ENCODE measurements at regions not wholly inside any gene's neighbourhood (a gene's known extent, or its start where the extent isn't known, plus 50 kb on each side); places are given as distances from the start of the nearest gene placed in this dataset.
"Not testable (repeated sequence)": the region's sequence is repeated elsewhere in the genome, so short reads cannot be mapped to it uniquely, and the experiment has no call there.

DNA sequence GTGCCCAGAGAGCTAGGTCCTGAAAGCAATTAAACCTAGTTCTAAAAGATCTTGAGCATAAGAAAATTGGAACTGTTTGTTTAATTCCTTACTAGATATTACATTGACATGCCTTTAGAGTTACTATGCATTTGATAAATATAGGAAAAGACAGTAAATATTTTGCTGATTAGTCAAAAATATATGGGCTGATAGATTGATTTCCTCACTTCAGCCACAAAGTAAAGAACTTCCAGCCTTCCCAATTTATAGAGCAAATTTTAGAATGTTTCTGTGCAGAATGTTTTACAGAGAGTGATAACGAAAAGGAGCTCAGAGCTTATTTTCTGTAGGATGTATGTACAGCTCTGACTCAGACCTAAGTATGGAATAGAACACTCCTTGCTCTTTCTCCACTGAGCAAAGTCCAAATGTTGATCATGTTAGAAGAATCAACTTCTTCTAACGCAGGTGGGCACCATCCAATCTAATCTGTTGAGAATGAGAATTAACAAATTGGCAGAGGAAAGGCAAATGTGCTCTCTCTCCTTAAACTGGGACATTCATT, 72.9 kb upstream of the PAM start:
- in situ Hi-C loops (cut with HindIII; ENCODE audit: low pct_unique_long_range_greater_than_20kb, low sequenced_read_pairs): no loop called here
- no peak for TF ChIP-seq JUND (IDR thresholded peaks at IDR 0.05; ENCODE audit: low read depth)
- no peak for DNase-seq (ENCODE audit: low read depth in 1 of 2, low spot score in 1 of 2)

DNA sequence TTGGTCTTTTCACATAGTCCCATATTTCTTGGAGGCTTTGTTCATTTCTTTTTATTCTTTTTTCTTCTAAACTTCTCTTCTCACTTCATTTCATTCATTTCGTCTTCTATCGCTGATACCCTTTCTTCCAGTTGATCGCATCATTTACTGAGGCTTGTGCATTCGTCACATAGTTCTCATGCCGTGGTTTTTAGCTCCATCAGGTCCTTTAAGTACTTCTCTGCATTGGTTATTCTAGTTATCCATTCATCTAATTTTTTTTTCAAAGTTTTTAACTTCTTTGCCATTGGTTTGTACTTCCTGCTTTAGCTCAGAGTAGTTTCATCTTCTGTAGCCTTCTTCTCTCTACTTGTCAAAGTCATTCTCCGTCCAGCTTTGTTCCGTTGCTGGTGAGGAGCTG, 67.0 kb upstream of the PAM start:
- DNase-seq (ENCODE audit: low read depth in 1 of 2, low spot score in 1 of 2); in situ Hi-C loops (cut with HindIII; ENCODE audit: low pct_unique_long_range_greater_than_20kb, low sequenced_read_pairs): not testable (repeated sequence)

DNA sequence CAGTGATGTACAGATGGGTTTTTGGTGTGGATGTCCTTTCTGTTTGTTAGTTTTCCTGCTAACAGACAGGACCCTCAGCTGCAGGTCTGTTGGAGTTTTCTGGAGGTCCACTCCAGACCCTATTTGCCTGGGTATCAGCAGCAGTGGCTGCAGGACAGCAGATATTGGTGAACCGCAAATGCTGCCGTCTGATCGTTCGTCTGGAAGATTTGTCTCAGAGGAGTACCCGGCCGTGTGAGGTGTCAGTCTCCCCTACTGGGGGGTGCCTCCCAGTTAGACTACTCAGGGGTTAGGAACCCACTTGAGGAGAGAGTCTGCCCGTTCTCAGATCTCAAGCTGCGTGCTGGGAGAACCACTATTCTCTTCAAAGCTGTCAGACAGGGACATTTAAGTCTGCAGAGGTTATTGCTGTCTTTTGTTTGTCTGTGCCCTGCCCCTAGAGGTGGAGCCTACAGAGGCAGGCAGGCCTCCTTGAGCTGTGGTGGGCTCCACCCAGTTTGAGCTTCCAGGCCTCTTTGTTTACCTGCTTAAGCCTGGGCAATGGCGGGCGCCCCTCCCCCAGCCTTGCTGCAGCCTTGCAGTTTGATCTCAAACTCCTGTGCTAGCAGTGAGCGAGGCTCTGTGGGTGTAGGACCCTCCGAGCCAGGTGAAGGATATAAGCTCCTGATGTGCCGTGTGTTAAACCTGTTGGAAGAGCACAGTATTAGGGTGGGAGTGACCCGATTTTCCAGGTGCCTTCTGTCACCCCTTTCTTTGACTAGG, 66.3 kb upstream of the PAM start:
- in situ Hi-C loops (cut with HindIII; ENCODE audit: low pct_unique_long_range_greater_than_20kb, low sequenced_read_pairs); DNase-seq (ENCODE audit: low read depth in 1 of 2, low spot score in 1 of 2): not testable (repeated sequence)

DNA sequence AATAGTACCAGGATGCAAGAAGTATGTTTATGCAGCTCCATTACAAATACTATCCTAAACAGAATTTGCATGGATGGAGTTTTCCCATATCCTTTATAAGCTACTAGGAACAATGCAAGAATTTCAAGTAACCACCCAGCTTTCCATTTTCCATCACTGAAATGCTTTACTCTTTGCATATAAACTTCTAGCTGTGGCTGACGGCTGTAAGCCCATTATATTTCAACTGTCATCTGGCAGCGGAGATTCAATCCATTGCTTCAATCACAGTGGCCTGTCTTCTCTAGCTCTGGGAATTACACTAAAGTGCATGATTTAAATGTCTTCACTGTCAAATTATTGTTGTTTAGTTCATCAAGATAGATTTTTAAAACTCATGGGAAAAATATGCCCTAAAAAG, 64.2 kb upstream of the PAM start:
- no peak for DNase-seq (ENCODE audit: low read depth in 1 of 2, low spot score in 1 of 2)
- in situ Hi-C loops (cut with HindIII; ENCODE audit: low pct_unique_long_range_greater_than_20kb, low sequenced_read_pairs): no loop called here
- no peak for TF ChIP-seq JUND (IDR thresholded peaks at IDR 0.05; ENCODE audit: low read depth)

DNA sequence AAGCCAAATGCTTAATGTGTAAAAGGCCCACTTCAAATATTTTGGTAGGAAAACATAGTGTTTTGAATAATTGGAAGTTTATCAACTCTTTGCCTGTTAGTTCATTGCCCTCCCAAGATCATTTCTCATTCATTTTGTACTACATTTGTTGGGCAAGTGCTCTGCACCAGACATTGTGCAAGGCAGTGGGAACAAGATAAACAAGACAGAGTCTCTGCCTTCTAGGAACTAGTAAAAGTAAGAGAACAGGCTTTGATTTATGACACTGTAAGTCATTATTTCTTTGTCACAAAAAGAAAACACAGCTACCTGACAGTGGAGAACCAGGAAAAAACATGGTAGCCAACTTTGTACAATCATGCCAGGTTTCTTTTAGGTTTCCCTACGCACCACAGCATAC, 63.7 kb upstream of the PAM start:
- no peak for TF ChIP-seq JUND (IDR thresholded peaks at IDR 0.05; ENCODE audit: low read depth)
- no peak for DNase-seq (ENCODE audit: low read depth in 1 of 2, low spot score in 1 of 2)
- in situ Hi-C loops (cut with HindIII; ENCODE audit: low pct_unique_long_range_greater_than_20kb, low sequenced_read_pairs): no loop called here

DNA sequence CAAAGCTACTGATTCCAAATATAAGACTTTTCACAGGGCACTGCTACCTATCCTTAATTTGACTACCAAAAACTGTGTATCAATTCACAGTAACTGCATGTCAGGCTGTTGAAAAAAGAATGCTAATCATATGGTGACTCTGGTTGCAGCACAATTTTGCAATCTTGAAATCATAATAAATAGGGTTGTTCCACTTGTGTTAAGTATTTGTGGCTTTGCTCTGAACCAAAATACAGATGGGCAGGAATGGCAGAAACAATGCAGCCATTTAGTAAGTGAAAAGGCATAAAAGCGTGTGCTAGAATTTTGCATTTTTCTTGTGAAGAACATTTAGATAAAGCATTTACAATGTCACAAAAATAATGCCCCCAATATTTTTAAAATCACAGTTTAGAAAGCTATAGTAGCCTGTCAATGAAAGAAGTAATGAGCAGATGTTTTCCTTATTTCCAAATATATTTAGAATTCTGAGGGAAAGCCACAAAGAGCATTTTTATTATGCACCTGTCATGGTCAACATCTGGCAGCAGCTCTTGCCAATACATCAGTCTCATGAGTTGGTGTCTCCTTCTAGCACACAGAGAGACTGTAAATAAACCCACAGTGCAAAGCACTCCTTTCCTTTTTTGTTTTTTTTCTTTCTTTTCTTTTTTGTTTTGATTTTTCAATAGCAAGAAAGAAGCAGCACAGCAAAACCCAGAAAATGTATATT, 54.8 kb upstream of the PAM start:
- TF ChIP-seq JUND (IDR thresholded peaks at IDR 0.05; ENCODE audit: low read depth): no peak
- no peak for DNase-seq (ENCODE audit: low read depth in 1 of 2, low spot score in 1 of 2)
- in situ Hi-C loops (cut with HindIII; ENCODE audit: low pct_unique_long_range_greater_than_20kb, low sequenced_read_pairs): no loop called here

DNA sequence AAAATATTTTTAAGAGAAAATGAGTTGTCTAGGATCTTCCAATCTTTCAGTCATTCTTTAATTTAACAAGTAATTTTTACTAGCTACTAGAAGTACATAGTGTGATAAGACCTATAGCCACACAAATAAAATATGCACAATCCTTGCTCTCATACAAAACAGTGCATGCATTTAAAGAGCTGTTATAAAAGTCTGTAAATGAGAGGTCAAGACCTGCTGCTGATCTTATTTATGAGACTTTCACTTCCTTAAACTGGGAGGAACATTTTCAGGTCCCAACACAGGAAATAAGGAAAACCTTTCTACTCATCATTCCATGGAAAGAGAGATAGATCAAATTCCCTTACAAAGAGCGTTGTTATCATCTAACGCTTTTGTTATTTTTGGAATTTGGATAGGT, 54.2 kb upstream of the PAM start:
- DNase-seq (ENCODE audit: low read depth in 1 of 2, low spot score in 1 of 2): no peak
- in situ Hi-C loops (cut with HindIII; ENCODE audit: low pct_unique_long_range_greater_than_20kb, low sequenced_read_pairs): no loop called here
- TF ChIP-seq JUND (IDR thresholded peaks at IDR 0.05; ENCODE audit: low read depth): no peak

DNA sequence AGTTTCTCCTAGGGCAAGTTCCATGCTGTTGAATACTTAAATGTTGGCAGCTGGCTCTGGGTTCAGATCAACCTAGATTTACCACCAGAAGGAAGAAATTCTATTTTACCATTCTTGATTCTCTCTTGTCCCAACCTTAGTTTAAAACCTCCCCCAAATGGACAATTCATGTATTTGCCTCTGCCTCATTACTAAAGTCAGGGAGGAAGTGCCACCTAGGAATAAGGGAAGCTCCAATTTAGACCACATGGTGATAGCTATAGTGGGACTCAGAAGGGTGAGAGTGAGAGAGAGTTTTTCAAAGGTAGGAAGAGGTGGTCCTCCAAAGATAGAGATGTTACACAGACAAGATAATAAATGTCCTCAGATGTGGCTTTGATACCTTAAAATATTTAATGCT, 53.4 kb upstream of the PAM start:
- no peak for TF ChIP-seq JUND (IDR thresholded peaks at IDR 0.05; ENCODE audit: low read depth)
- no peak for DNase-seq (ENCODE audit: low read depth in 1 of 2, low spot score in 1 of 2)

More for the DNA sequence above, 53.4 kb upstream of the PAM start:
- in situ Hi-C loops (cut with HindIII; ENCODE audit: low pct_unique_long_range_greater_than_20kb, low sequenced_read_pairs): no loop called here
